ENCODE measurements at regions not wholly inside any gene's neighbourhood (a gene's known extent, or its start where the extent isn't known, plus 50 kb on each side); places are given as distances from the start of the nearest gene placed in this dataset.

DNA sequence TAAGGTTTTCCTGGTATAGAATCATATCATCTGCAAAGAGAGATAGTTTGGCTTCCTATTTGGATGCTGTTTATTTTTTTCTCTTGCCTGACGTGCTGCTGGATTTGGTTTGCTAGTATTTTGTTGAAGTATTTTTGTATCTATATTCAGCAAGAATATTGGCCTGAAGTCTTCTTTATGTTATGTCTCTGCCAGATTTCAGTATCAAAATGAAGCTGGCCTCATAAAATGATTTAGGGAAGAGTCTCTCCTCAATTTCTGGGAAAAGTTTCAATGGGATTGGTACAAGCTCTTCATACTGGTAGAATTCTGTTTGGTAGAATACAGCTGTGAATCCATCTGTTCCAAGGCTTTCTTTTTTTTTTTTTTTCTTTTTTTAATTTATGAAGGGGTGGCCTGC, 799.0 kb upstream of the TYRP1 start:
- TF ChIP-seq, protein P1, sequence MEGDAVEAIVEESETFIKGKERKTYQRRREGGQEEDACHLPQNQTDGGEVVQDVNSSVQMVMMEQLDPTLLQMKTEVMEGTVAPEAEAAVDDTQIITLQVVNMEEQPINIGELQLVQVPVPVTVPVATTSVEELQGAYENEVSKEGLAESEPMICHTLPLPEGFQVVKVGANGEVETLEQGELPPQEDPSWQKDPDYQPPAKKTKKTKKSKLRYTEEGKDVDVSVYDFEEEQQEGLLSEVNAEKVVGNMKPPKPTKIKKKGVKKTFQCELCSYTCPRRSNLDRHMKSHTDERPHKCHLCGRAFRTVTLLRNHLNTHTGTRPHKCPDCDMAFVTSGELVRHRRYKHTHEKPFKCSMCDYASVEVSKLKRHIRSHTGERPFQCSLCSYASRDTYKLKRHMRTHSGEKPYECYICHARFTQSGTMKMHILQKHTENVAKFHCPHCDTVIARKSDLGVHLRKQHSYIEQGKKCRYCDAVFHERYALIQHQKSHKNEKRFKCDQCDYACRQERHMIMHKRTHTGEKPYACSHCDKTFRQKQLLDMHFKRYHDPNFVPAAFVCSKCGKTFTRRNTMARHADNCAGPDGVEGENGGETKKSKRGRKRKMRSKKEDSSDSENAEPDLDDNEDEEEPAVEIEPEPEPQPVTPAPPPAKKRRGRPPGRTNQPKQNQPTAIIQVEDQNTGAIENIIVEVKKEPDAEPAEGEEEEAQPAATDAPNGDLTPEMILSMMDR (IDR thresholded peaks at IDR 0.05 in 4 of 5, conservative IDR thresholded peaks at IDR 0.05 in 1 of 5), result no peak
- TF ChIP-seq POLR2A (IDR thresholded peaks at IDR 0.05), result no peak
